SK-N-MC (cell line): ENCODE measurements at regions not wholly inside any gene's neighbourhood (a gene's known extent, or its start where the extent isn't known, plus 50 kb on each side); places are given as distances from the start of the nearest gene placed in this dataset.

Experiments
- DNase-seq: peaks from one replicate; pipeline ENCODE4 v3.0.0-alpha.2; 2011; ENCODE audit warnings: low read depth, low spot score
- H3K27ac ChIP-seq: fragments of 200-600 bp; sonication (generic); 2 replicates; pipeline ENCODE4 v1.5.1; 2016; ENCODE audit warnings: mixed run types
- H3K36me3 ChIP-seq: fragments of 200-600 bp; sonication (generic); 2 replicates; pipeline ENCODE4 v1.6.1; 2017; ENCODE audit warnings: antibody characterized with exemption, low read length, mixed read lengths; ENCODE audit not compliant: insufficient read depth
- H3K4me3 ChIP-seq: fragments of 200-600 bp; sonication (generic); 2 replicates; pipeline ENCODE4 v1.5.1; 2016
- H3K9ac ChIP-seq: fragments of 200-600 bp; sonication (generic); 2 replicates; pipeline ENCODE4 v1.8.0; 2017; ENCODE audit warnings: mixed run types, mixed read lengths; ENCODE audit not compliant: insufficient read length
- H3K9me3 ChIP-seq: fragments of 200-600 bp; sonication (generic); 2 replicates; pipeline ENCODE4 v1.6.1; 2017; ENCODE audit warnings: low read depth, mild to moderate bottlenecking, antibody characterized with exemption, low read length, moderate library complexity, mixed read lengths
- EZH2 ChIP-seq: fragments of 200-600 bp; sonication (generic); IDR thresholded peaks from one replicate; pipeline ENCODE4 v1.6.1; 2017; ENCODE audit warnings: antibody characterized with exemption
- FOXP2 ChIP-seq: optimal IDR thresholded peaks from 2 replicates; pipeline ENCODE3; 2011; ENCODE audit warnings: mild to moderate bottlenecking, moderate library complexity; ENCODE audit not compliant: insufficient read depth; ENCODE audit errors: extremely low read length, control extremely low read depth
- POLR2AphosphoS5 ChIP-seq: IDR thresholded peaks from 2 replicates; pipeline ENCODE4 v1.6.1; 2012; ENCODE audit warnings: mild to moderate bottlenecking, low read depth, low read length, borderline replicate concordance

DNA sequence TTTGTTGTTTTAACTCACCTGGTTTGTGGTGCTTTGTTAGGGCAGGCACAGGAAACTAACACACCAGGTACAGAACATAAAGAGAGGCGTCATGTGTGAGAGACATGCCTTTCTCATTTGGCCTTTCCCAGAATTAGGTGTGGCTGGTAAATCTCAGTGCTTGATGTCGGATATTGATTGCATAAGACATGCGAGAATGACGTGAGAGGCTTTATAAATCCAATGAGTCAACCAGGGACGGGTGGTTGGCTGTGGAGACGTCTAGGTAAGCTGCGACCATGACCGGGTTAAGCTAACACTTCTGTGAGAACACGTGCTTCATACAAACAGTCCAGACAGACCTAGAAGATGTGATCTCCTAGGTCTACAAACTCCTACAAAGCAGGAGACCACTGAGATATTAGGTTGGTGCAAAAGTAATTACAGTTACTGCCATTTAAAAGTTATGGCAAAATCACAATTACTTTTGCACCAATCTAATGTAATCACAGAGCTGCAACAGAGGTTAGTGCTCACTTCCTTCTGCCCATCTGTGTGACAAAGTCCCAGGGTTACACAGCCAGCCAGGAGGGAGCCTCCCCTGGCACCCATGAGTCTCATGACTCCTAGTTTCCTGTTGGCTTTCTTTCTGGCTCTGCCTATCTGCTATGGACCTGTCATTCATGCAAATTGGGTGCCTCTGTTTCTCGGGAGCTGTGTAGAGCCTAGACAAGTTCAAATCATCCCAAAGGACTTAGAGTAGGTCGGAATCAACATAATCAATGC is 98.9 kb upstream of the ATP8B1 start:
- no peak overlapping the region for H3K27ac ChIP-seq
- no peak overlapping the region for H3K4me3 ChIP-seq
- no peak for DNase-seq
- H3K36me3 ChIP-seq, result no peaks in the 10 kb centered on the region
- TF ChIP-seq FOXP2, result no peak
- TF ChIP-seq POLR2AphosphoS5, result no peak
- TF ChIP-seq EZH2, result no peak
- no peak overlapping the region for H3K9ac ChIP-seq
- no peaks in the 10 kb centered on the region for H3K9me3 ChIP-seq

GRCh38 chr18:57900906-57901435 is 97.9 kb upstream of the ATP8B1 start:
- no peaks in the 10 kb centered on the region for H3K9me3 ChIP-seq
- no peak overlapping the region for H3K9ac ChIP-seq
- H3K27ac ChIP-seq, result no peak overlapping the region
- H3K4me3 ChIP-seq, result no peak overlapping the region
- TF ChIP-seq EZH2 (no peak), FOXP2 (no peak), POLR2AphosphoS5 (no peak)
- no peak for DNase-seq
- no peaks in the 10 kb centered on the region for H3K36me3 ChIP-seq

DNA sequence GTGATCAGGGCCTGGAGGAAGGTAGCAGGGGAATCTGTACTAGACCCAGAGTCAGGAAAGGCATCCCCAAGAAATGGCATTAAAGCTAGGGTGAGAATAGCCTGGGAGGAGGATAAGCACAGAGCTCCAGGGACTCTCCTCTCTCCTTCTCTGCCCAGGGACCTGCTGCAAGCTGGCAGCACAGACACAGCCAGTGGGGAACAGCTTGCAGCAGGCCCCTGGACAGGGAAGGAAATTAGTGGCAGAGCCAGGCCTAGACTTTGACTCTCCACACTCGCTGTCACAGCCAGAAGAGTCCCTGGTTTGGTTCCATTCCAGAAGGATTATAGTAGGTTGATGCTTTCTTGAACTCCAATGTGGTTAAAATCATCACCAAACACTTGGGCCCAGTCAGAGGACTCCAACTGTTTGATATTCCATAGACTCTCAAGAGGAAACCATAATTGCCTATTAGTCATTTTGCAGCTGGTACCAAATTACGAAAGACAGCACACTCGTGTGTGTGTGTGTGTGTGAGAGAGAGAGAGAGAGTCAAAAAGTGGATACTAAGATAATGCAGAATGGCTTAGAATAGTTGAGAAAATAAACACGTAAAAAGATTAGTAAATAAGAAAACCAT is 95.5 kb upstream of the ATP8B1 start:
- TF ChIP-seq EZH2 (no peak), POLR2AphosphoS5 (no peak), FOXP2 (no peak)
- no peak overlapping the region for H3K27ac ChIP-seq
- no peak overlapping the region for H3K9ac ChIP-seq
- no peak overlapping the region for H3K4me3 ChIP-seq
- no peak for DNase-seq
- H3K36me3 ChIP-seq, result no peaks in the 10 kb centered on the region
- no peaks in the 10 kb centered on the region for H3K9me3 ChIP-seq

DNA sequence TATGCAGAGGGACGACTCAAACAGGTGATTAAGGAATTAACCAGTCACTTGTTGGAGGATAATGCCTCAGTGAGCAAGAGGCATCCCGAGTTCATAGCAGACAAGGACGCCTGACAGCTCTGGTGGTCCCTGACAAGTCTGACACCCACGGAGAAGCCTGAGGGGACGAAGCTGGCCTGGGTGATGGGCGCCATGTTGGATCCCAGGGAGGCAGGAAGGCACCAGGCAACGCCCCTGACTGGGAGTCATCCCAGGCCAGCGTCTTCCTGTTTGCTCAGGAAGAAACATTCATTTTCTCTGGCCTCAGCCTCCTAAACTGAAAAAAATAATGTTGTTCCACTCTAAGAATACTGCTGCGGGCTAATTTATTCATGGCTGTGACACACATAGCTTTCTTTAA is 92.1 kb upstream of the ATP8B1 start:
- H3K27ac ChIP-seq, result no peak overlapping the region
- H3K36me3 ChIP-seq, result no peaks in the 10 kb centered on the region
- no peak overlapping the region for H3K9ac ChIP-seq
- H3K9me3 ChIP-seq, result no peaks in the 10 kb centered on the region
- no peak overlapping the region for H3K4me3 ChIP-seq
- TF ChIP-seq POLR2AphosphoS5 (no peak), EZH2 (no peak), FOXP2 (no peak)
- no peak for DNase-seq

DNA sequence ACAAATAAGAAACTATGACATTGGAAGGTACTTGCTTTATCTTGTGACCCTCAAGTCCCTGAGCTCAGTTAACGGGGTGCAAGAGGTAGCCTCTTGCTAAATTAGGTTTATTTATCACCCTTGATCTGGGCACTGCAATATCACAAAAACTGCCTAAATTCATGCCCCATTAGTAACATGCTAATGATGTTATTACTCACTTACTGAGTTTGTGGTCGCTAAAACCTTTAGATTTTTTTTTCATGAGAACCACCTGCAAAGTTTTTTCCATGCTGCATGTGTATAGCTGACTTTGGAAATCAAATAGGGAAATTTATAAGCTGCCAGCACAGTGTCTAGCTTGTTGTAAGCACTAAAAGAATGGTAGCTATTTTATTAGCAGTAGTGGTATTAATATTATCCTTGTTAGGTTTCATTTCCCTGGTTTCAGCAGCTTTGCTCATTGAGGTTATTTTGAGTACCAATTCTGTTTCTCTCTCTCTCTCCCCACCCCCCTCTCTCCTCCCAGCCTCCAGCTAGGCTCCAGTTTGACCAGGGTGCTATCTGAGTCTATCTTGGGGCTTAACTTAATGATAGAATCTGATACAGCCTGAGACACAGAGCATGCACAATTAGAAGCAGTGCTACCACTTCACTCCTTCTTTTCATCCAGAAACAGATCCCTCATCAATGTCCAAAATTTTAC is 88.7 kb upstream of the ATP8B1 start:
- Histone ChIP-seq H3K27ac (no peak overlapping the region), H3K4me3 (no peak overlapping the region), H3K9ac (no peak overlapping the region), H3K9me3 (no peaks in the 10 kb centered on the region), H3K36me3 (no peaks in the 10 kb centered on the region)
- DNase-seq, result no peak
- TF ChIP-seq EZH2 (no peak), FOXP2 (no peak), POLR2AphosphoS5 (no peak)

- DNase-seq, result no peak
- no peak overlapping the region for H3K4me3 ChIP-seq
- H3K36me3 ChIP-seq, result no peaks in the 10 kb centered on the region
- no peak overlapping the region for H3K9ac ChIP-seq
- TF ChIP-seq FOXP2 (no peak), EZH2 (no peak), POLR2AphosphoS5 (no peak)
- no peak overlapping the region for H3K27ac ChIP-seq
- no peaks in the 10 kb centered on the region for H3K9me3 ChIP-seq
These were observed 87.2 kb upstream of the ATP8B1 start for GRCh38 chr18:57890266-57890665.

- DNase-seq, result no peak
- Histone ChIP-seq H3K36me3 (no peaks in the 10 kb centered on the region), H3K27ac (no peak overlapping the region), H3K4me3 (no peak overlapping the region), H3K9me3 (no peaks in the 10 kb centered on the region), H3K9ac (no peak overlapping the region)
- TF ChIP-seq FOXP2, result no peak
- no peak for TF ChIP-seq EZH2
- TF ChIP-seq POLR2AphosphoS5, result no peak
These were observed 86.7 kb upstream of the ATP8B1 start for GRCh38 chr18:57889841-57890240.
